ENCODE measurements at regions not wholly inside any gene's neighbourhood (a gene's known extent, or its start where the extent isn't known, plus 50 kb on each side); places are given as distances from the start of the nearest gene placed in this dataset.

- Histone ChIP-seq H3K23me2 (ENCODE audit: insufficient read length, low read depth, low read length, poor library complexity, severe bottlenecking) (no peaks in the 10 kb centered on the region), H4K8ac (replicated peaks; ENCODE audit: insufficient read length, low read depth, low read length) (no peak overlapping the region), H3K23ac (ENCODE audit: insufficient read length, low read depth, low read length) (no peak overlapping the region), H2BK5ac (ENCODE audit: insufficient read length, low read length) (no peak overlapping the region), H2BK12ac (ENCODE audit: insufficient read length, low read depth, low read length) (no peak overlapping the region), H3K18ac (ENCODE audit: insufficient read length, low read depth, low read length) (no peak overlapping the region), H3K14ac (ENCODE audit: insufficient read depth, low read length) (no peak overlapping the region), H3K4me2 (ENCODE audit: insufficient read depth, insufficient read length, low read length) (no peak overlapping the region), H3K4me1 (ENCODE audit: insufficient read depth, low read length) (no peaks in the 10 kb centered on the region), H3K9ac (ENCODE audit: extremely low read depth, insufficient read length, low read length) (no peak overlapping the region), H2AFZ (ENCODE audit: low read length) (no peak overlapping the region), H3K27me3 (ENCODE audit: insufficient read depth, low read length) (no peaks in the 10 kb centered on the region), H4K20me1 (ENCODE audit: control insufficient read depth, insufficient read depth, insufficient read length) (no peaks in the 10 kb centered on the region), H2BK20ac (ENCODE audit: low read depth, low read length, poor library complexity, severe bottlenecking) (no peak overlapping the region), H3K56ac (ENCODE audit: insufficient read length, low read depth, low read length) (no peak overlapping the region), H4K5ac (ENCODE audit: insufficient read length, low read depth, low read length) (no peak overlapping the region), H3K79me2 (ENCODE audit: insufficient read depth, low read length) (no peaks in the 10 kb centered on the region), H4K91ac (ENCODE audit: insufficient read length, low read depth, low read length) (no peak overlapping the region), H2BK120ac (ENCODE audit: low read depth, low read length, poor library complexity, severe bottlenecking) (no peak overlapping the region), H3K79me1 (ENCODE audit: insufficient read depth, low read depth, low read length, poor library complexity, severe bottlenecking) (no peaks in the 10 kb centered on the region), H3T11ph (ENCODE audit: low read length) (no peak overlapping the region), H3K27ac (ENCODE audit: insufficient read length, low read depth, low read length) (no peak overlapping the region), H2AK5ac (ENCODE audit: insufficient read length, low read length) (no peak overlapping the region), H3K9me3 (ENCODE audit: control insufficient read depth, low read depth, low read length) (no peaks in the 10 kb centered on the region), H2BK15ac (ENCODE audit: low read depth, low read length) (no peak overlapping the region), H3K4ac (ENCODE audit: low read depth, low read length) (no peak overlapping the region)
- Mint-ChIP-seq H3K4me1 (peaks cover 2 to 11% of the 10 kb centered on the region in 2 experiments; a peak in 3 of 4 replicates), H3K4me3 (no peak overlapping the region), H3K27ac (no peak overlapping the region), H3K9me3 (no peaks in the 10 kb centered on the region; a peak in 1 of 5 replicates), H3K27me3 (ENCODE audit: low read depth) (no peaks in the 10 kb centered on the region), H3K36me3 (ENCODE audit: insufficient read depth in 1 of 3, low read depth in 3 of 3) (no peaks in the 10 kb centered on the region; a peak in 1 of 7 replicates)
- TF ChIP-seq CTCF (conservative IDR thresholded peaks at IDR 0.05) = no peak
- DNase-seq = no peak
- no CpG with 5 or more reads among the region's 4 CpGs for WGBS (ENCODE audit: extremely low coverage, insufficient read length, low lambda C conversion rate)
These were observed 90.5 kb downstream of the INHBA start for GRCh38 chr7:41612386-41612785.

Measured in H9 (cell line).